SK-N-SH treated with all-trans-retinoic acid at 6 μM for 48 hours (cell line): ENCODE measurements at regions not wholly inside any gene's neighbourhood (a gene's known extent, or its start where the extent isn't known, plus 50 kb on each side); places are given as distances from the start of the nearest gene placed in this dataset.

Source experiments
- ATAC-seq: fragments of 200-7000 bp; cut with Tn5 transposase; 3 replicates; pipeline ENCODE4 v1.9.1; 2020; ENCODE audit warnings: mild to moderate bottlenecking, moderate library complexity
- ARNTL ChIP-seq: fragments of 450-650 bp; formaldehyde crosslinking; IDR thresholded peaks from 2 replicates; pipeline ENCODE4 v1.5.0; 2020; ENCODE audit warnings: low read depth, mild to moderate bottlenecking, moderate library complexity, borderline replicate concordance
- BACH2 ChIP-seq: fragments of 250-450 bp; sonication (Bioruptor Pico); IDR thresholded peaks from 2 replicates; pipeline ENCODE4 v1.9.0; 2021; ENCODE audit warnings: mild to moderate bottlenecking, borderline replicate concordance
- CSRNP3 ChIP-seq: fragments of 250-450 bp; sonication (Bioruptor Pico); IDR thresholded peaks from 2 replicates; pipeline ENCODE4 v1.5.1; 2021; ENCODE audit warnings: mild to moderate bottlenecking, moderate library complexity
- ESRRG ChIP-seq: fragments of 250-450 bp; sonication (Bioruptor Pico); IDR thresholded peaks from 2 replicates; pipeline ENCODE4 v1.6.1; 2021; ENCODE audit warnings: mild to moderate bottlenecking
- GLIS3 ChIP-seq: fragments of 250-450 bp; sonication (Bioruptor Pico); IDR thresholded peaks from 2 replicates; pipeline ENCODE4 v1.5.0; 2020; ENCODE audit warnings: mild to moderate bottlenecking, moderate library complexity
- ISL1 ChIP-seq: fragments of 250-450 bp; sonication (Bioruptor Pico); IDR thresholded peaks from 2 replicates; pipeline ENCODE4 v2.1.2; 2022; ENCODE audit warnings: mild to moderate bottlenecking, moderate library complexity
- POU6F1 ChIP-seq: fragments of 250-450 bp; sonication (Bioruptor Pico); IDR thresholded peaks from 2 replicates; pipeline ENCODE4 v1.8.0; 2021; ENCODE audit warnings: low read depth, mild to moderate bottlenecking, moderate library complexity, borderline replicate concordance
- PPARA ChIP-seq: fragments of 250-450 bp; sonication (Bioruptor Pico); IDR thresholded peaks from 2 replicates; pipeline ENCODE4 v1.5.0; 2020; ENCODE audit warnings: mild to moderate bottlenecking, borderline replicate concordance
- RARB ChIP-seq: fragments of 250-450 bp; sonication (Bioruptor Pico); IDR thresholded peaks from 2 replicates; pipeline ENCODE4 v1.8.0; 2021; ENCODE audit warnings: mild to moderate bottlenecking, moderate library complexity
- SNAI2 ChIP-seq: fragments of 250-450 bp; sonication (Bioruptor Pico); IDR thresholded peaks from 2 replicates; pipeline ENCODE4 v1.5.0; 2020; ENCODE audit warnings: mild to moderate bottlenecking, moderate library complexity
- TCF4 ChIP-seq: fragments of 250-450 bp; sonication (Bioruptor Pico); IDR thresholded peaks from 2 replicates; pipeline ENCODE4 v1.8.0; 2021; ENCODE audit warnings: mild to moderate bottlenecking, moderate library complexity, borderline replicate concordance
- TOX ChIP-seq: fragments of 250-450 bp; sonication (Bioruptor Pico); IDR thresholded peaks from 2 replicates; pipeline ENCODE4 v1.8.0; 2021; ENCODE audit warnings: mild to moderate bottlenecking, moderate library complexity, borderline replicate concordance
- ZC3H10 ChIP-seq: fragments of 250-450 bp; sonication (Bioruptor Pico); IDR thresholded peaks from 2 replicates; pipeline ENCODE4 v1.5.1; 2021; ENCODE audit warnings: mild to moderate bottlenecking, moderate library complexity
- ZFP3 ChIP-seq: fragments of 250-450 bp; sonication (Bioruptor Pico); IDR thresholded peaks from 2 replicates; pipeline ENCODE4 v1.5.0; 2020; ENCODE audit warnings: mild to moderate bottlenecking, moderate library complexity
- ZNF565 ChIP-seq: fragments of 450-650 bp; formaldehyde crosslinking; conservative IDR thresholded peaks from 2 replicates; pipeline ENCODE4 v1.5.0; 2020; ENCODE audit warnings: low read depth, mild to moderate bottlenecking, moderate library complexity
- ZNF70 ChIP-seq: fragments of 450-650 bp; formaldehyde crosslinking; IDR thresholded peaks from 2 replicates; pipeline ENCODE4 v1.5.0; 2020; ENCODE audit warnings: mild to moderate bottlenecking, moderate library complexity
- ZNF8 ChIP-seq: fragments of 450-650 bp; formaldehyde crosslinking; IDR thresholded peaks from 2 replicates; pipeline ENCODE4 v1.5.0; 2020; ENCODE audit warnings: mild to moderate bottlenecking, moderate library complexity
- TF ChIP-seq, protein P1 (sequence below): fragments of 250-450 bp; sonication (Bioruptor Pico); IDR thresholded peaks from 2 replicates; pipeline ENCODE4 v1.5.1; 2020; ENCODE audit warnings: low read depth, mild to moderate bottlenecking, moderate library complexity
- TF ChIP-seq, protein P2 (sequence below): fragments of 250-450 bp; sonication (Bioruptor Pico); IDR thresholded peaks from 2 replicates; pipeline ENCODE4 v1.8.0; 2020; ENCODE audit warnings: mild to moderate bottlenecking, moderate library complexity, borderline replicate concordance

DNA sequence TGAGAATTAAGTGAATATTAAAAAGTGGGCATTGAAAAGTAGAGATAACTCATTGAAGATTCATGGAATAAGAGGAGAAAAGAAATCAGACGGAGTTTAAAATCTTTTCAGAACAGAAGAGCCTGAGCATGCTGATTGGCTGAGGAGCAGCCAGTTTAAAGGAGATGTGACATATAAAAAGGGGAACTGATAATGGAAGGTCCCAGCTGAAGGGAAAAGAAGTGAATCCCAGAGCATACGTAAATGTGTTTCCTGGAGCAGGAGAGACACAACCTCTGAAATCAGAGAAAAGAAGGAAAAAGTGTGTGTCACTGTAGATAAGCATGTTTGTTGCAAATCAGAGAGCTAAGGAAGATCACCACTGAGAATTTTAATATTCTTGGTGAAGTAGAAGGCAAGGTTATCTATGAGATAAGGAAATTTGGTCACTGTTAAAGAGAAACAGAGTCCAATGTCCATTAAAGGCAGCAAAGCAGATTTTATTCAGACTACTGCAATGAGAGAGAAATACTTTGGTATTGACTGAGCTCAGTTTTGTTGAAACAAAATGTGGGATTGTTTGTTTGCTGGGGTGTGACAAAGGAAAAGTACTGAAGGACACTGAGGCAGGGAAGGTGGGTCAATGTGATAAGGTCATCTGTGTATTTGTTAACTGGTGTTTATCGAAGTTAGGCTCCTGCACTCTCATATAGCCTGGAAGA lies 84.6 kb upstream of the WDR72 start:
- TF ChIP-seq ZNF8 (CRISPR knock-in tag) (no peak), BACH2 (CRISPR knock-in tag) (no peak), ZC3H10 (CRISPR knock-in tag) (no peak), CSRNP3 (no peak), ARNTL (CRISPR knock-in tag) (no peak), ESRRG (CRISPR knock-in tag) (no peak), ZNF565 (no peak), GLIS3 (CRISPR knock-in tag) (no peak), PPARA (CRISPR knock-in tag) (no peak), RARB (CRISPR knock-in tag) (no peak), TOX (CRISPR knock-in tag) (no peak)
- TF ChIP-seq, protein P1, sequence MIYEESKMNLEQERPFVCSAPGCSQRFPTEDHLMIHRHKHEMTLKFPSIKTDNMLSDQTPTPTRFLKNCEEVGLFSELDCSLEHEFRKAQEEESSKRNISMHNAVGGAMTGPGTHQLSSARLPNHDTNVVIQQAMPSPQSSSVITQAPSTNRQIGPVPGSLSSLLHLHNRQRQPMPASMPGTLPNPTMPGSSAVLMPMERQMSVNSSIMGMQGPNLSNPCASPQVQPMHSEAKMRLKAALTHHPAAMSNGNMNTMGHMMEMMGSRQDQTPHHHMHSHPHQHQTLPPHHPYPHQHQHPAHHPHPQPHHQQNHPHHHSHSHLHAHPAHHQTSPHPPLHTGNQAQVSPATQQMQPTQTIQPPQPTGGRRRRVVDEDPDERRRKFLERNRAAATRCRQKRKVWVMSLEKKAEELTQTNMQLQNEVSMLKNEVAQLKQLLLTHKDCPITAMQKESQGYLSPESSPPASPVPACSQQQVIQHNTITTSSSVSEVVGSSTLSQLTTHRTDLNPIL: no peak
- TF ChIP-seq, protein P2, sequence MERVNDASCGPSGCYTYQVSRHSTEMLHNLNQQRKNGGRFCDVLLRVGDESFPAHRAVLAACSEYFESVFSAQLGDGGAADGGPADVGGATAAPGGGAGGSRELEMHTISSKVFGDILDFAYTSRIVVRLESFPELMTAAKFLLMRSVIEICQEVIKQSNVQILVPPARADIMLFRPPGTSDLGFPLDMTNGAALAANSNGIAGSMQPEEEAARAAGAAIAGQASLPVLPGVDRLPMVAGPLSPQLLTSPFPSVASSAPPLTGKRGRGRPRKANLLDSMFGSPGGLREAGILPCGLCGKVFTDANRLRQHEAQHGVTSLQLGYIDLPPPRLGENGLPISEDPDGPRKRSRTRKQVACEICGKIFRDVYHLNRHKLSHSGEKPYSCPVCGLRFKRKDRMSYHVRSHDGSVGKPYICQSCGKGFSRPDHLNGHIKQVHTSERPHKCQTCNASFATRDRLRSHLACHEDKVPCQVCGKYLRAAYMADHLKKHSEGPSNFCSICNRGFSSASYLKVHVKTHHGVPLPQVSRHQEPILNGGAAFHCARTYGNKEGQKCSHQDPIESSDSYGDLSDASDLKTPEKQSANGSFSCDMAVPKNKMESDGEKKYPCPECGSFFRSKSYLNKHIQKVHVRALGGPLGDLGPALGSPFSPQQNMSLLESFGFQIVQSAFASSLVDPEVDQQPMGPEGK (CRISPR knock-in tag): no peak
- TF ChIP-seq, all 23 proteins: peak for 0
- no peak for ATAC-seq

DNA sequence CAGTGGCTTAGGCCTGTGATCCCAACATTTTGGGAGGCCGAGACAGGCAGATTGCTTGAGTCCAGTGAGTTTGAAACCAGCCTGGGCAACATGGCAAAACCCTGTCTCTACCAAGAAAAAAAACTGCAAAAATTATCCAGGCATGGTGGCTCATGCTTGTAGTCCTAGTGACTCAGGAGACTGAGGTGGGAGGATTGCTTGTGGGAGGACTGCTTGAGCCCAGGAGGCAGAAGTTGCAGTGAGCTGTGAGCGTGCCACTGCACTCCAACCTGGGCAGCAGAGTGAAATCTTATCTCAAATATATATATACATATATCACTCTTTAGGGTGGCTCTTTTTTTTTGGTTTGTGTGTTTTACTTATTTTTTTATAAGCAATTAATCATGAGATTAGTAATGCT lies 83.7 kb upstream of the WDR72 start:
- TF ChIP-seq CSRNP3 (no peak), BACH2 (CRISPR knock-in tag) (no peak), SNAI2 (CRISPR knock-in tag) (no peak), ZNF8 (CRISPR knock-in tag) (no peak), POU6F1 (CRISPR knock-in tag) (no peak), ARNTL (CRISPR knock-in tag) (no peak), ZNF70 (CRISPR knock-in tag) (no peak), TCF4 (CRISPR knock-in tag) (no peak), ZC3H10 (CRISPR knock-in tag) (no peak), GLIS3 (CRISPR knock-in tag) (no peak), ESRRG (CRISPR knock-in tag) (no peak), ZFP3 (CRISPR knock-in tag) (no peak), ISL1 (CRISPR knock-in tag) (no peak)
- TF ChIP-seq, protein P2 (CRISPR knock-in tag): no peak
- TF ChIP-seq, protein P1: no peak
- no peak for ATAC-seq
